IPS DF 6.9 (cell line): ENCODE measurements at regions not wholly inside any gene's neighbourhood (a gene's known extent, or its start where the extent isn't known, plus 50 kb on each side); places are given as distances from the start of the nearest gene placed in this dataset.

ENCODE experiments used
- DNase-seq: peaks from one replicate; pipeline ENCODE4 v3.0.0-alpha.2; 2013; ENCODE audit warnings: low read depth, low spot score
- H3K27ac ChIP-seq: one replicate; pipeline ENCODE4 v1.5.1; 2013; ENCODE audit warnings: low read length, control low read depth
- H3K27me3 ChIP-seq: 2 replicates; pipeline ENCODE4 v1.6.1; 2013; ENCODE audit warnings: mild to moderate bottlenecking, low read length; ENCODE audit not compliant: control insufficient read depth, insufficient read depth
- H3K36me3 ChIP-seq: 2 replicates; pipeline ENCODE4 v1.6.1; 2013; ENCODE audit warnings: low read length; ENCODE audit not compliant: control insufficient read depth, insufficient read depth
- H3K4me1 ChIP-seq: 2 replicates; pipeline ENCODE4 v1.6.1; 2013; ENCODE audit warnings: low read length; ENCODE audit not compliant: control insufficient read depth, insufficient read depth
- H3K4me3 ChIP-seq: 2 replicates; pipeline ENCODE4 v1.5.1; 2013; ENCODE audit warnings: mild to moderate bottlenecking, low read length
- H3K9me3 ChIP-seq: 2 replicates; pipeline ENCODE4 v1.6.1; 2013; ENCODE audit warnings: low read length, inconsistent platforms; ENCODE audit not compliant: control insufficient read depth, insufficient read depth
- WGBS: extraction: QIAGEN DNeasy Blood & Tissue Kit; methylation state at CpG from one replicate; pipeline ENCODE4 v1.1.7; 2013; ENCODE audit warnings: mixed read lengths, missing lambda C conversion rate; ENCODE audit not compliant: insufficient read length, insufficient coverage; 5-methylcytosine and 5-hydroxymethylcytosine counted together

- Histone ChIP-seq H3K9me3 (no peaks in the 10 kb centered on the region), H3K27ac (no peak overlapping the region), H3K27me3 (no peaks in the 10 kb centered on the region), H3K36me3 (no peaks in the 10 kb centered on the region), H3K4me3 (no peak overlapping the region), H3K4me1 (no peaks in the 10 kb centered on the region)
- WGBS = no CpG with 5 or more reads among the region's 2 CpGs
- no peak for DNase-seq
Measured at GRCh38 chr15:91703274-91703673, 150.2 kb upstream of the SLCO3A1 start.

GRCh38 chr15:91704343-91704742, 149.2 kb upstream of the SLCO3A1 start:
- Histone ChIP-seq H3K36me3 (no peaks in the 10 kb centered on the region), H3K9me3 (no peaks in the 10 kb centered on the region), H3K27ac (no peak overlapping the region), H3K4me1 (no peaks in the 10 kb centered on the region), H3K4me3 (no peak overlapping the region), H3K27me3 (no peaks in the 10 kb centered on the region)
- WGBS = no CpG with 5 or more reads among the region's 5 CpGs
- no peak for DNase-seq

GRCh38 chr15:91706322-91707032, 147.0 kb upstream of the SLCO3A1 start:
- Histone ChIP-seq H3K27ac (no peak overlapping the region), H3K9me3 (no peaks in the 10 kb centered on the region), H3K27me3 (no peaks in the 10 kb centered on the region; the same call in 1 of the 2 replicates), H3K4me3 (no peak overlapping the region), H3K4me1 (no peaks in the 10 kb centered on the region), H3K36me3 (no peaks in the 10 kb centered on the region)
- no CpG with 5 or more reads among the region's 9 CpGs for WGBS
- peak; percentile 78 for DNase-seq

GRCh38 chr15:91710080-91710698, 143.3 kb upstream of the SLCO3A1 start:
- Histone ChIP-seq H3K27me3 (no peaks in the 10 kb centered on the region; the same call in 1 of the 2 replicates), H3K27ac (no peak overlapping the region), H3K36me3 (no peaks in the 10 kb centered on the region), H3K4me1 (no peaks in the 10 kb centered on the region), H3K9me3 (no peaks in the 10 kb centered on the region), H3K4me3 (no peak overlapping the region)
- no peak for DNase-seq
- no CpG with 5 or more reads among the region's 3 CpGs for WGBS

- Histone ChIP-seq H3K9me3 (no peaks in the 10 kb centered on the region), H3K4me1 (no peaks in the 10 kb centered on the region; the same call in 1 of the 2 replicates), H3K4me3 (no peak overlapping the region), H3K27me3 (no peaks in the 10 kb centered on the region; the same call in 1 of the 2 replicates), H3K36me3 (no peaks in the 10 kb centered on the region), H3K27ac (no peak overlapping the region)
- no CpG with 5 or more reads among the region's 9 CpGs for WGBS
- DNase-seq = no peak
Measured at GRCh38 chr15:91711384-91712033, 142.0 kb upstream of the SLCO3A1 start.

- no peak overlapping the region for H3K4me3 ChIP-seq
- H3K27me3 ChIP-seq = no peaks in the 10 kb centered on the region; the same call in 1 of the 2 replicates
- H3K9me3 ChIP-seq = no peaks in the 10 kb centered on the region
- no peaks in the 10 kb centered on the region for H3K36me3 ChIP-seq
- H3K4me1 ChIP-seq = no peaks in the 10 kb centered on the region; the same call in 1 of the 2 replicates
- no peak overlapping the region for H3K27ac ChIP-seq
- DNase-seq = no peak
- WGBS = no CpG with 5 or more reads among the region's 7 CpGs
Measured at GRCh38 chr15:91712286-91712685, 141.2 kb upstream of the SLCO3A1 start.

GRCh38 chr15:91716536-91716935, 137.0 kb upstream of the SLCO3A1 start:
- no peaks in the 10 kb centered on the region; the same call in 1 of the 2 replicates for H3K4me1 ChIP-seq
- H3K4me3 ChIP-seq = no peak overlapping the region
- H3K27ac ChIP-seq = no peak overlapping the region
- no peaks in the 10 kb centered on the region for H3K27me3 ChIP-seq
- no peak for DNase-seq
- no peaks in the 10 kb centered on the region for H3K36me3 ChIP-seq
- H3K9me3 ChIP-seq = no peaks in the 10 kb centered on the region
- WGBS = no CpG with 5 or more reads among the region's 3 CpGs

- no CpG with 5 or more reads among the region's 3 CpGs for WGBS
- Histone ChIP-seq H3K27ac (no peak overlapping the region), H3K36me3 (no peaks in the 10 kb centered on the region), H3K9me3 (no peaks in the 10 kb centered on the region), H3K27me3 (no peaks in the 10 kb centered on the region), H3K4me3 (no peak overlapping the region), H3K4me1 (no peaks in the 10 kb centered on the region; the same call in 1 of the 2 replicates)
- no peak for DNase-seq
Measured at GRCh38 chr15:91717811-91718210, 135.7 kb upstream of the SLCO3A1 start.

- no peak overlapping the region for H3K4me3 ChIP-seq
- WGBS = 100% methylated on average over 2 of the region's 6 CpGs
- no peak for DNase-seq
Measured at GRCh38 chr15:91723959-91724358, 129.5 kb upstream of the SLCO3A1 start.

GRCh38 chr15:91733661-91734060, 119.8 kb upstream of the SLCO3A1 start:
- DNase-seq = no peak
- Histone ChIP-seq H3K27me3 (no peaks in the 10 kb centered on the region), H3K36me3 (no peaks in the 10 kb centered on the region), H3K4me1 (no peaks in the 10 kb centered on the region), H3K4me3 (no peak overlapping the region), H3K9me3 (no peaks in the 10 kb centered on the region), H3K27ac (no peak overlapping the region)
- WGBS = no CpG with 5 or more reads among the region's 6 CpGs

More at GRCh38 chr15:91723959-91724358, 129.5 kb upstream of the SLCO3A1 start:
- no peaks in the 10 kb centered on the region for H3K36me3 ChIP-seq
- H3K27ac ChIP-seq = no peak overlapping the region
- H3K4me1 ChIP-seq = no peaks in the 10 kb centered on the region
- no peaks in the 10 kb centered on the region for H3K27me3 ChIP-seq
- no peaks in the 10 kb centered on the region for H3K9me3 ChIP-seq
